ENCODE measurements at regions not wholly inside any gene's neighbourhood (a gene's known extent, or its start where the extent isn't known, plus 50 kb on each side); places are given as distances from the start of the nearest gene placed in this dataset.

GRCh38 chr4:159725571-159725970 lies 622.7 kb downstream of the RAPGEF2 start:
- TF ChIP-seq CTCF (IDR thresholded peaks at IDR 0.05) (no peak), POLR2A (IDR thresholded peaks at IDR 0.05) (no peak), EP300 (IDR thresholded peaks at IDR 0.05) (no peak), POLR2AphosphoS5 (IDR thresholded peaks at IDR 0.05) (no peak)

All from gastroesophageal sphincter (tissue), 3 donors.